Activated naive CD8-positive, alpha-beta T cell treated with anti-CD3 and anti-CD28 coated beads, Interleukin-2, amount 10 ng/mL, durations not matched to agents 7 days and 5 days (primary cell): ENCODE measurements at regions not wholly inside any gene's neighbourhood (a gene's known extent, or its start where the extent isn't known, plus 50 kb on each side); places are given as distances from the start of the nearest gene placed in this dataset.

Experiments used
- ATAC-seq: fragments of 150-1000 bp; cut with Tn5 transposase; one replicate; pipeline ENCODE4 v1.10.0; 2021; ENCODE audit warnings: low read depth, moderate library complexity
- POLR2A ChIA-PET: fragments of 350-600 bp; sonication (Branson Sonifier 250); formaldehyde crosslinking; loops from one replicate; lab custom pipeline; 2021; ENCODE audit warnings: antibody characterized with exemption; lab: Charles Lee
- DNase-seq: peaks from one replicate; pipeline ENCODE4 v3.0.0; 2021
- H3K27ac Mint-ChIP-seq: one replicate; pipeline ENCODE4 v1.8.0; 2022; ENCODE audit warnings: mild to moderate bottlenecking, mixed read lengths
- H3K27me3 Mint-ChIP-seq: one replicate; pipeline ENCODE4 v1.8.0; 2022; ENCODE audit warnings: mild to moderate bottlenecking, moderate library complexity, mixed read lengths
- H3K36me3 Mint-ChIP-seq: one replicate; pipeline ENCODE4 v1.8.0; 2021; ENCODE audit warnings: mild to moderate bottlenecking, mixed read lengths
- H3K4me1 Mint-ChIP-seq: one replicate; pipeline ENCODE4 v1.8.0; 2021; ENCODE audit warnings: mixed read lengths
- H3K4me3 Mint-ChIP-seq: one replicate; pipeline ENCODE4 v1.8.0; 2022; ENCODE audit warnings: mild to moderate bottlenecking, moderate library complexity, mixed read lengths
- H3K9me3 Mint-ChIP-seq: one replicate; pipeline ENCODE4 v1.8.0; 2021; ENCODE audit warnings: mixed read lengths

- Mint-ChIP-seq H3K9me3 (peaks cover 8% of the 10 kb centered on the region), H3K36me3 (no peaks in the 10 kb centered on the region), H3K4me1 (no peaks in the 10 kb centered on the region), H3K27ac (no peak overlapping the region), H3K27me3 (no peaks in the 10 kb centered on the region), H3K4me3 (no peak overlapping the region)
- ATAC-seq: no peak
- POLR2A ChIA-PET: no interaction called here
- DNase-seq: no peak
These were observed 348.3 kb upstream of the TMCO5A start for GRCh38 chr15:37586011-37586583.

- DNase-seq (no peak), ATAC-seq (no peak)
- Mint-ChIP-seq H3K27ac (no peak overlapping the region), H3K36me3 (no peaks in the 10 kb centered on the region), H3K9me3 (peaks cover 6% of the 10 kb centered on the region), H3K4me1 (no peaks in the 10 kb centered on the region), H3K27me3 (no peaks in the 10 kb centered on the region), H3K4me3 (no peak overlapping the region)
- POLR2A ChIA-PET: no interaction called here
These were observed 347.5 kb upstream of the TMCO5A start for GRCh38 chr15:37586976-37587375.

- Mint-ChIP-seq H3K9me3 (no peaks in the 10 kb centered on the region), H3K4me1 (no peaks in the 10 kb centered on the region), H3K27me3 (no peaks in the 10 kb centered on the region), H3K4me3 (no peak overlapping the region), H3K36me3 (no peaks in the 10 kb centered on the region), H3K27ac (no peak overlapping the region)
- DNase-seq (no peak), ATAC-seq (no peak)
- POLR2A ChIA-PET: no interaction called here
These were observed 340.0 kb upstream of the TMCO5A start for GRCh38 chr15:37594417-37594816.

GRCh38 chr15:37595426-37595970, 338.9 kb upstream of the TMCO5A start:
- Mint-ChIP-seq H3K36me3 (no peaks in the 10 kb centered on the region), H3K4me3 (no peak overlapping the region), H3K9me3 (no peaks in the 10 kb centered on the region), H3K27me3 (no peaks in the 10 kb centered on the region), H3K4me1 (no peaks in the 10 kb centered on the region), H3K27ac (no peak overlapping the region)
- POLR2A ChIA-PET: no interaction called here
- DNase-seq (no peak), ATAC-seq (no peak)

GRCh38 chr15:37599156-37599555, 335.3 kb upstream of the TMCO5A start:
- H3K36me3 Mint-ChIP-seq: no peaks in the 10 kb centered on the region
- ATAC-seq: no peak
- POLR2A ChIA-PET: no interaction called here

GRCh38 chr15:37616215-37616614, 318.2 kb upstream of the TMCO5A start:
- Mint-ChIP-seq H3K36me3 (no peaks in the 10 kb centered on the region), H3K9me3 (peaks cover 11% of the 10 kb centered on the region), H3K27ac (no peak overlapping the region), H3K27me3 (no peaks in the 10 kb centered on the region), H3K4me1 (no peaks in the 10 kb centered on the region), H3K4me3 (no peak overlapping the region)
- POLR2A ChIA-PET: no interaction called here
- ATAC-seq (no peak), DNase-seq (no peak)

More at GRCh38 chr15:37599156-37599555, 335.3 kb upstream of the TMCO5A start:
- DNase-seq: no peak
- no peaks in the 10 kb centered on the region for H3K9me3 Mint-ChIP-seq
- no peaks in the 10 kb centered on the region for H3K4me1 Mint-ChIP-seq
- no peaks in the 10 kb centered on the region for H3K27me3 Mint-ChIP-seq
- H3K27ac Mint-ChIP-seq: no peak overlapping the region
- no peak overlapping the region for H3K4me3 Mint-ChIP-seq

GRCh38 chr15:37618353-37618752, 316.1 kb upstream of the TMCO5A start:
- POLR2A ChIA-PET: no interaction called here
- no peaks in the 10 kb centered on the region for H3K27me3 Mint-ChIP-seq
- H3K27ac Mint-ChIP-seq: no peak overlapping the region
- ATAC-seq (no peak), DNase-seq (no peak)
- no peak overlapping the region for H3K4me3 Mint-ChIP-seq
- H3K4me1 Mint-ChIP-seq: no peaks in the 10 kb centered on the region
- peaks cover 10% of the 10 kb centered on the region for H3K9me3 Mint-ChIP-seq
- H3K36me3 Mint-ChIP-seq: no peaks in the 10 kb centered on the region

- DNase-seq (no peak), ATAC-seq (no peak)
- Mint-ChIP-seq H3K36me3 (no peaks in the 10 kb centered on the region), H3K4me3 (no peak overlapping the region), H3K27me3 (no peaks in the 10 kb centered on the region), H3K4me1 (no peaks in the 10 kb centered on the region), H3K9me3 (peaks cover 10% of the 10 kb centered on the region), H3K27ac (no peak overlapping the region)
- POLR2A ChIA-PET: no interaction called here
These were observed 314.9 kb upstream of the TMCO5A start for GRCh38 chr15:37619358-37620042.

GRCh38 chr15:37625576-37625975, 308.9 kb upstream of the TMCO5A start:
- Mint-ChIP-seq H3K36me3 (no peaks in the 10 kb centered on the region), H3K4me3 (no peak overlapping the region), H3K9me3 (no peaks in the 10 kb centered on the region), H3K27me3 (no peaks in the 10 kb centered on the region), H3K27ac (no peak overlapping the region), H3K4me1 (no peaks in the 10 kb centered on the region)
- ATAC-seq (no peak), DNase-seq (no peak)
- POLR2A ChIA-PET: no interaction called here

GRCh38 chr15:37628507-37628906, 305.9 kb upstream of the TMCO5A start:
- H3K27me3 Mint-ChIP-seq: no peaks in the 10 kb centered on the region
- H3K4me1 Mint-ChIP-seq: no peaks in the 10 kb centered on the region
- POLR2A ChIA-PET: no interaction called here
- ATAC-seq: no peak
- no peak for DNase-seq
- no peaks in the 10 kb centered on the region for H3K36me3 Mint-ChIP-seq
- no peak overlapping the region for H3K4me3 Mint-ChIP-seq
- H3K27ac Mint-ChIP-seq: no peak overlapping the region
- no peaks in the 10 kb centered on the region for H3K9me3 Mint-ChIP-seq

- Mint-ChIP-seq H3K4me1 (no peaks in the 10 kb centered on the region), H3K4me3 (no peak overlapping the region), H3K36me3 (no peaks in the 10 kb centered on the region), H3K27ac (no peak overlapping the region), H3K9me3 (peaks cover 1% of the 10 kb centered on the region), H3K27me3 (no peaks in the 10 kb centered on the region)
- POLR2A ChIA-PET: no interaction called here
- DNase-seq (no peak), ATAC-seq (no peak)
These were observed 297.7 kb upstream of the TMCO5A start for GRCh38 chr15:37636736-37637135.

GRCh38 chr15:37638116-37638515, 296.3 kb upstream of the TMCO5A start:
- ATAC-seq (no peak), DNase-seq (no peak)
- POLR2A ChIA-PET: no interaction called here
- Mint-ChIP-seq H3K36me3 (no peaks in the 10 kb centered on the region), H3K27ac (no peak overlapping the region), H3K4me1 (no peaks in the 10 kb centered on the region), H3K27me3 (no peaks in the 10 kb centered on the region), H3K9me3 (peaks cover 1% of the 10 kb centered on the region), H3K4me3 (no peak overlapping the region)

- no peak for DNase-seq
- no peaks in the 10 kb centered on the region for H3K36me3 Mint-ChIP-seq
- no peaks in the 10 kb centered on the region for H3K4me1 Mint-ChIP-seq
- POLR2A ChIA-PET: no interaction called here
- H3K27ac Mint-ChIP-seq: no peak overlapping the region
- peaks cover 1% of the 10 kb centered on the region for H3K9me3 Mint-ChIP-seq
- no peaks in the 10 kb centered on the region for H3K27me3 Mint-ChIP-seq
- no peak for ATAC-seq
- no peak overlapping the region for H3K4me3 Mint-ChIP-seq
These were observed 295.7 kb upstream of the TMCO5A start for GRCh38 chr15:37638691-37639090.

- no peak overlapping the region for H3K4me3 Mint-ChIP-seq
- ATAC-seq (no peak), DNase-seq (no peak)
- H3K27ac Mint-ChIP-seq: no peak overlapping the region
- H3K27me3 Mint-ChIP-seq: no peaks in the 10 kb centered on the region
- peaks cover 7% of the 10 kb centered on the region for H3K9me3 Mint-ChIP-seq
- no peaks in the 10 kb centered on the region for H3K4me1 Mint-ChIP-seq
- POLR2A ChIA-PET: no interaction called here
- no peaks in the 10 kb centered on the region for H3K36me3 Mint-ChIP-seq
These were observed 281.6 kb upstream of the TMCO5A start for GRCh38 chr15:37652646-37653417.
